Stimulated activated CD8-positive, alpha-beta memory T cell treated with anti-CD3 and anti-CD28 coated beads, Interleukin-7, amount 100 ng/mL, for 4 hours (primary cell): ENCODE measurements at regions not wholly inside any gene's neighbourhood (a gene's known extent, or its start where the extent isn't known, plus 50 kb on each side); places are given as distances from the start of the nearest gene placed in this dataset.

ENCODE experiments used
- DNase-seq, 2 donors: peaks; one replicate each; pipeline ENCODE4 v3.0.0-alpha.2; 2020; ENCODE audit warnings: low read depth in 2 of 2

GRCh38 chr5:109468737-109469420, 59.1 kb upstream of the PJA2 start:
- DNase-seq: peak; percentile 60 to 64

GRCh38 chr5:109468288-109468676, 58.5 kb upstream of the PJA2 start:
- DNase-seq: no peak

GRCh38 chr5:109467058-109467457, 57.3 kb upstream of the PJA2 start:
- DNase-seq: no peak
